Head of caudate nucleus (tissue), 42 donors: ENCODE measurements at regions not wholly inside any gene's neighbourhood (a gene's known extent, or its start where the extent isn't known, plus 50 kb on each side); places are given as distances from the start of the nearest gene placed in this dataset.

Source experiments
- DNase-seq, 42 donors: peaks; one replicate each; pipeline versions ENCODE4 v3.0.0 to v3.0.0-alpha.2; 2020 to 2021; ENCODE audit warnings: mixed read lengths in 7 of 42
- intact Hi-C: fragments of 100-400 bp; cut with DNase I; formaldehyde crosslinking; loops from one replicate; pipeline ENCODE4 v1.15.0; 2022

DNA sequence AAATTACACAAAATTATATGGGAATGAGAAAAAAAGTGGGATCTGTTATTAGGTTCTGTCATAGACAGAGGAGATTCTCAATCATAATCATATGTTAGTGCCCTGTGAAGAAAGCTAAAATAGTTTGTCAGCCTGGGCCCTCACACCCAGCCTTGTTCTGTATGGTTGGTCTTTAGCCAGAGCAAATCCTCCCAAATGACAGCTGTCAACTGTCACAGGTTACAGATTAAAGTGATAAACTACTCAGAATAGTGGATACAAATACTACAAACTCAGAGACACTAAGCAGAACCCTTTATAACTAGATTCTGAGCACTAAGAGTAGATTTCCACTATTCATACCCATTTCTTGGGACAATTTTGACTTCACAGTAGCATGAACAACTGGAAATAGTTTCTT is 405.0 kb upstream of the MEF2C start:
- intact Hi-C loops = no loop called here
- no peak for DNase-seq

DNA sequence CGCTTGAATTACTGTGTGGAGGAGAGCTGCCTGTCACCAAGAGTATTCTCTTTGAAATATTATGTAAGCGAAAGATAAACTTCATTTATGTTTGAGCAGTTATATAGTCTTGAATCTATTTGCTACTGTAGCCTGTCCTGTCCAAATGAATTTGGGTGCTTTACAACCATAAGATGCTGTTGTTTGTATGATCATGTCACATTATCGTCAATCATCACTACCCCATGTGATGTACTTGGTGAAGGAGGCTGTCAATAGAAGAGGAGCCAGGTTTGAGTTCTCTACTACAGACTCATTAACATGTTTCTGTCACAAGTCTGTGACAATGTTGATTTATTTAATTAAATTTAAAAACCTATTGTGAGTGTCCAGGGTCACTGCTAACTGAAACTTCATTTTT is 403.3 kb upstream of the MEF2C start:
- intact Hi-C loops = no loop called here
- peak in 1 of 42 donors; percentile 8 for DNase-seq

DNA sequence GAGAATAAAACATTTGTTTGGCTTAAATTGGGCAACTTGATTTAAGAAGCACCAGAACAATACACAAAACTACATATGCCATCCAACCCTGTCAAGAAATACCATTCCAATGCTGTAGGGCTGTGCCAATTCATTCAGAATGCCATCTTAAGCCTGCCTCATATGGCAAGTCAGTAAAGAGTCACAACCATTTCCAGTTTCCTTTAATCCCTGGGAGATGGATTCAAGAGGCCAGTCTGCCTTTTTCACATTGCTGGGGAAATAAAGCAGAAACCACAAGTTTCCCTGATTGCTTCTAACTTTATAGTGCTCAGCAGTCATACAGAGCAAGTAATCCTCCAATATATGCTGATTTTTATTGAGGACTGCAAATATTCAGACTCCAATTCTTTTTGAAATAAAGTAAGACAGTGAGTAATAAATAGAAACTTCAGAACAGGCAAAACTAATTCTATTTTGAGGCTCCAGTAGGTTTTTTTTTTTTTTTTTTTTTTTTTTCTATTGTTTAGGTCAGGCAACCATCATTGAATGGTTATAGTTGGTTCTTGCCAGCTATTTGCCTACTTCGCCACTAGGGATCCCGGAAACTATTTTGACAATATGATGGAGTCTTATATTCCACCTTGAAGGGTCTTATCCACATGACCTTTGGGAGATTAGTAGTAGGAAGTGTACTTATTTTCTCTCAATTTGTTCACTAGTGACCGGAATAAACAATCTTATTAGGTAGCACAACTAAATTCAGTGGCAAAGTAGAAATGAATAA is 400.9 kb upstream of the MEF2C start:
- intact Hi-C loops = no loop called here
- no peak for DNase-seq

DNA sequence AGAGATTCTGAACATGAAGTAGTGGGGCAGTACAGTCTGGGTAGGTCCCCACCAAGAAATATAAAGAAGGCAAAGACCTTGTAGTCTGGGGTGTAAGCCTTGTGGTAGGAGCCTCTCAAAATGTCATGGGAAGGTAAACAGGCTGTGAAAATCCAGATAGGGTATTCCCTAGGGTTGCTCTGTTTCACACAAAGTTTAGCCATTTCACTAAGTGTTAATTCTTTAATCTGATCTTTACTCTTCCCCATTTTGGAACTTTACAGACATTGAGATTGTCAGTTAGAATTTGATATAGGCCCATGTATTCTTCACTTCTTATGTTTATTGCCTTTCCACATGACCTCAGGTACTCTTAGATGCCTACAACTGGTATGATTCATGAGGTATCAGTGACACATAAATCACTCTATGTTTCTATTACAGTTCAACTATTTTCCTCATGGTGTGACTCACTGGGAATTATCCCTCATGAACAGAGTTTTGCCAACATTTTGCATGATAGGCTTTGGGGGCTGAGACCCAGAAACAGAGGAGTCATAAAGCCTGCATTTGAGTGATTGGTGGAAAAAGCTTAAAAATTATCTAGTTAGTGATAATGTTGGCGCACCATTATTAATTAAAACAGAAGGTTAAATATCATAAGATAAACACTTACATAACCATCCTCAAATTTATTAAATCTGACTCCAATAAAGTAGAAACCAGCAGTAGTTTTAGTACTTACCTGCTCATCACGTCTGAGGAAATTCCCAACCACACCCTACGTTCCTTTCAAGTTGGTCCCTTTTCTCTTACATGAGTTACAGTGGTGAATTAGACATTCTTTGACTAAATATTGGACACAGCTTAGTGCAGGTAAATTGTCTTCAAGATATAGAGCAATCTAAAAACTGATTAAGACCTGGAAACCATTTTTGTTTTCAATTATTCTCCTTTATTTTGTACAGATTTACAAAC is 399.8 kb upstream of the MEF2C start:
- intact Hi-C loops = no loop called here
- DNase-seq = no peak

DNA sequence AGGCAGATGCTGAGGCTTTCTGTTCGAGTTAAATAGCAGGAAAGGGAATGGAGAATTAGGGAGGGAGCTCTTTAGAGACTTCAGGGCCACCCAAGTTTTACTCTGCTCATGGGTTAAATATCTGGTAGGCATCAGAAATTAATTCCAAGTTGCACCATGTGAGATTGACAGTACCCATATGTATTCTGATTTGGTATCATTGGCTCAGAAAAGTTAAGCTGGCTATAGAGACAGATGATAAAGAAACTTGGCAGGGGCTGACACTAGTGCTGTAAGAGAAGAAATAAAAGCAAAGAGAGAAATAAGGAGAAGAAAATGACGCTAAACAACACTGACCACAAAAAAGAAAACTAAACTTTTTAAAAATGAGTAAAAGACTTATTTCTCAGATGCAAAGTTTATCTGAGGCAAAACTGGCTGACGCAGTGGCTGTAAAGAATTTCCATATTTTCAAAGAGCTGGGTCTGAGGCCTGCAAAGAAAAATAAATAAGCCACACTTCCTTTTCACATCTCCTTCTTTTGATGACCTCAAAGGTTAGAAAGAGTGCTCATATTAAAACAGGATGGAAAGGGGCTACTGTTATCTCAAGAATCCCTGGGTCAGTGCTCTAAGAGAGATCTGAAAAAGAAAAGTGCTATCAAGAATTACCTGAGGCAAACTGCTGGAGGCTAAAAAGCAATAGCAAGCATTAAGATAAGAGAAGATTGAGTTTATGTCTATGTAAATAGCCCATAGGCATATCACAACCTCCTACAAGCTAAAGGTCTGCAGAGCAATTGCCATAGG is 399.0 kb upstream of the MEF2C start:
- DNase-seq = no peak
- intact Hi-C loops = no loop called here

DNA sequence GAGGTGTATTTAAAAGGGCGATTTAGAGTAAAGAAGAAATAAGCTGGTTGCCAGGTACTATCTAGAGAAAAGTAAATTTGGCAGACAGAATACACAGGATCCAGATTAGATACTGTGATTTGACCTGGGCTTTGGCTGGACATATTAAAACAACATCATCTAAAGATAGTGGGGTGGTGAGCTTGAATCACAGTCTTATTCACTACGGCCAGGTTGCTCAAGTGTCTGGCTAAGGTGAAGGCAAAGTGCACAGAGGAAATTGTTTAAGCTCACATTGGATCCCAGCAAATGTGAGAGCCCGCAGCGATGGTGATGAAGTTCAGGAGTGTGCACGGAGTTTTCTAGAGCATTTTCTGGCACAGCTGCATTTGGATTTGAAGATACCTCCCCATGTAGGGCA is 398.2 kb upstream of the MEF2C start:
- intact Hi-C loops = no loop called here
- no peak for DNase-seq

DNA sequence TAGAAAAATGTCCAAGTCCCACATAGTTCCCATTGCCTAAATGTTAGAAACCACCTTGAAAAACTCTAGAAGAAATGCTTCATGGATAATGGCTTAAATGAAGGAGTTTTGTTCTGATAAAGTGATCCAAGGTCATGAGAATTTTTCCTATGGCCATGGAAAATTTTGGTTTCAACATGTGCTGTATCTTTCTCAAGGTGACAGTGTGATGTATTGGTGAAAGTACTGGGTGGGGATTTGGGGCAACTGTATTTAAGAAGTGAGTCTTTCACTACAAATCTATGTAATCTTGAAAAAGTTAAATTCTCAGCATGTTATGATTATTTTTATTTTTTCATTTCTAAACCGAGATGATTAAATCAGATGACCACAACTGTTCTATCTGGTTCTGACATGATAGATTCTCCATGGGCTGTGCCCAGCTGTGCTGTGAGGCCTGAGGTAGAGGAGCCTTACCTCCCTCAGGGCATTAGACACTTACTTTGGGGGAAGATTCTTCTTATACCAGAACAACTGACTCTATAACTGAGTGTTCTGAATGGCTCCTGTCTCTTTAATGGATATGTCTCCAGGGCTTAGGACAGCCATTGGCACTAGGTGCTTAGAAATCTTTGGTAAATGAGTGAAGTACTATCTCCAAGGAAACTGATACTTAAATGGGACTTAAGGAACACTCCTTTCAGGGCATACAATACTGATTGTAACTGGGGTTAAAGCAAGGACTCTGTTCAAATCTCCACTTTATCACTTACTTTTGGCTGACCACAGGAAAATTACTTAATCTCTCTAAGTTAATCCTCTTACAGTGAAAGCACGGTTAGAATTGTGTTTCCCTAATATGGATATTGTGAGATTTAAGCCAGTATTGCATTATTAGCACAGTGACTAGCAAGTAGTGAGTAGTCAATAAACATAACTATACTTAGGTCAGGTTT is 397.4 kb upstream of the MEF2C start:
- no peak for DNase-seq
- intact Hi-C loops = no loop called here

DNA sequence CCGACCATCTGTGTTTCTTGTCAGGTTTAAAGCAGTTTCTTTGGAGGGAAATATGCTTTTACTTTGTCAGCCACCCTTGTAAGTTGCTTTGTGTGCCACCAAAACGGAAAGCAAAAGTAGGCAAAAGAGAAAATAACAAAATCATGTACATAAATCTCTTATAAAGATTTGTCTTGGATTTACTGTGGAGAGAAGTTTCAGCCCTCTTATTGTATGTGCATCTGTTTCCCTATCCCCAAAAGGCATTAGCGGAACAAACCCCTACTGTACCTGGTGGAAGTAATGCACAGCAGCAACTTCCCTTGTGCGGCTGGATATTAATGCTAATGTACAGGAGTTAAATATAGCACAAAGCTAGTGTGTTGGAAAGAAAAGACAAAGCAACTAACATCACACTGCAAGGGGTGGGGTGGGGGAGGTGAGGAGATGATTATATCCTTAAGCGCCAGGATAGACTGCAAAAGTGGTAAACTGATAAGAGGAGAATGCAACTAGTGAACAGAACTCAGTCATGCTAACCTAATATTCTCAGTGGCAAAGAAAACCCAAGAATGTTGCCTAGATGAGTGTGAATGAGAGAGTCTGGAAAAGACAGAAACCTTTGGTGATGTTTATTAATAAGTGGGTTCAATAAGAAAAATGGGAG is 396.5 kb upstream of the MEF2C start:
- intact Hi-C loops = no loop called here
- DNase-seq = no peak

DNA sequence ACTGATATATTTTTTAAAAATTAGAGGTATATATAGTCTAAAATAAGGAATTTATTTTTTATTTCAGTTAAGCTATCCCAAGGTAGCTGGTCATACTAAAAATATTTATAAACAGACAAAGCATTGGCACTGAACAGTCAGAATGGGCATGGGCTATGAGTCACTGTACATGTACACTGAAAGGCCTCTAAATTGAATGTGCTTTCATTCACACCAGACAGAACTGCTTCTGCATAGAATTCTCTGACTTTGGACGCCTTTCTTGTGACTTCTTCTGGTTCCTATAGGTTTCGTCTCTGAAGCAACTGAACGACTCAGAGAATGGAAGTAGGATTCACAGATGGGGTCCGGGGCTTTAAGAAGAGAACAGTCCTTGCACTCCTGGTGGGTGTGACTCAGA is 394.8 kb upstream of the MEF2C start:
- DNase-seq = no peak
- intact Hi-C loops = no loop called here

DNA sequence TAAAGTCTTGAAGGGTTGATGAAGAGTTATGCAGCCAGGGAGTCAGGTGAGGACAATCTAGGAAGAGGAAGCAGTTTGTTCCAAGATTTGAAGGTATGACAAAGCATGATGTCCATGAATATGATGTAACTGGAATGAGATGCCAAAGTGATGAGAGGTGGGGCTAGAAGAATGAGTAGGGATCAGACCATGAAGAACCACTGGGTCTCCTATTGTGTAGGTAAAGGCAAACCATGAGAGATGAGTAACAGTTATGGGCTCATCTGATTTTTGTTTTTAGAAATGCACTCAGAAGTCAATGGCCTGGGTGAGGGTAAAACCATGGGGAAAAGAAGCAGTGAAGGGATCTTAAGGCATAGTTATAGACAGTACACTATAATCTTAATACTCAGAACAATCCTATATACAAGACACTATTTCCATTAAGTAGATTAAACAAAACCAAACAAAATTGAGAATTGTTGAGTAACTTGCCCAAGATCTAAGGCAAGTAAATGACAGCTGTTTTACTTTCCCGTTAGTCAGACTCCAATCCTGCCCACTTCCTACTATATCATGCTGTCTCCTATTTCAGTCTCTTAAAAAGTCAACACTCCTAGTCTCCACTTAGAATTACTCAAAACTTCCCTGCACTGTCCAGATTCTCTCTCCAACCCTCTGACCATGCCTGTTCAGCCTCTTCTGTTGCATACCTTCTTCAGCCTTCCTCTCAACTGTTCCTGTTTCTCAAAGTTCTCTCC is 393.8 kb upstream of the MEF2C start:
- intact Hi-C loops = no loop called here
- no peak for DNase-seq

DNA sequence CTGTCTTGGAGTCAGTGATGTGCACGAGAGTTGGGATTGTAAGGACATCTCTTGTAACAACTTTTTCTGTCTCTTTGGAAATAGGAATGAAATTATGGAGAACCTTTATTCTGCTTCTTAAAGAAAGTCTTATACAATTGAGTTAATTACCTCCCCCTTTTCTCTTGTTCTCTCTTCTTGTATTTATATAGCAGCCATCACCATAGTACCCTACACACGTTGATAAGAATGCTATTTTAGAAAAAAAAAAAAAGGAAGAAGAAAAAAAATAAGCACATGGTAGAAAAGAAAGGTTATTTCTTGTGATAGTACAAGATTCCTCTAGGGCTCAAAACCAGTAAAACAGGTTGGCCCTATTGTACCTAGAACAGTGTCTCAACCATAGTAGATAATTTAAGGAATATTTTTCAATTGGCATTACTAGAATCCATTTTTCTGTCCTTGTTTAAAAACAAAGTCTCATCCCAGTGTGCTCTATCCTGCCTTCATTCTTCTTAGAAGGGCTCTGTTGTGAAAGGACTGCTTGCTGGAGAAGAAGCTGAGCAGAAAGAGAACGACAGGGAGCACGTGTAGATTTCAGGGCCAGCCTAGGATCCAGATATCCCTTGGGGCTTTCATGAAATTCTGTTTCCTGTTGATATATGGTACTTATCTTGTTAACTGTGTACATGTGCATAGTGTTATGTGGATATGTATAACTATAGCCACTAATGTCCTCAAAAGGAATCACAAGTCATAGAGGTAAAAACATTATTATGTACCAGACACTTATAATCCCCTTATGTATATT is 392.3 kb upstream of the MEF2C start:
- DNase-seq = no peak
- intact Hi-C loops = no loop called here

DNA sequence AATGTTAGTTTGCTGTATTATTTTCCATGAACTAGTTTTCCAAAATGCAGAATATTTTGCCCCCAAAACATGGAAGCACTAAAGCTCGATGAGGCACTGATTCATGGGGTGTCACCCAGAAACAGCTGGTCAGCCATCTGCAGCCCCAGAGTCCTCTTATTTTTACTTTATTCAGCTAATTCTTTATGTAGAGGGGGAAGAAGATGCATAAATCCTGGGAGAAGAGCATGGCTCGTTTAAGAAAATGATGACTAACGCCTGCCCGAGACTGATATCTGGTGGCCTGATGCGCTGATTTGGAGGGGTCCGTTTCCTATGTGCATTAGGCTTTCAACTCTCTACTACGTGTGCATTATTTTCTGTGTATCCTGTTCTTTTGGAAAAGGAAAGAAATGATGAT is 390.3 kb upstream of the MEF2C start:
- intact Hi-C loops = no loop called here
- no peak for DNase-seq

DNA sequence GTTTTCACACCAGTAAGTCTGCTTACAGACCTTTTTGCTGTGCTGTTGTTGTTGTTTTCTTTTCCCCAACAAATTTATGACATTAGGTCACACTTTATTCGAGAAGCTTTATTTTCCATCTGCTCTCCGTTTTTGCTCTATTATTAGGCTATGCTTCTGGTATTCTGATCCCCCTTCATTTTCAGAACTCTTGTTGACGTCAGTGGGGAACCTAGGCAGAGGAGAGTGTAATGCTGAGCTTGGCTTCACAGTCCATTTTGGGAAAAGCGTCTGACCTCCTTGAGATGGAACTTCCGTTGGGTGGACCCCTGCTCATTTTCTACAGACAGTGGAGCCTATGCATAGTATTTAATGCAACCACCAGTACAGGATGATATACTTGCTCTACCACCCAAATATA is 387.9 kb upstream of the MEF2C start:
- DNase-seq = no peak
- intact Hi-C loops = no loop called here

DNA sequence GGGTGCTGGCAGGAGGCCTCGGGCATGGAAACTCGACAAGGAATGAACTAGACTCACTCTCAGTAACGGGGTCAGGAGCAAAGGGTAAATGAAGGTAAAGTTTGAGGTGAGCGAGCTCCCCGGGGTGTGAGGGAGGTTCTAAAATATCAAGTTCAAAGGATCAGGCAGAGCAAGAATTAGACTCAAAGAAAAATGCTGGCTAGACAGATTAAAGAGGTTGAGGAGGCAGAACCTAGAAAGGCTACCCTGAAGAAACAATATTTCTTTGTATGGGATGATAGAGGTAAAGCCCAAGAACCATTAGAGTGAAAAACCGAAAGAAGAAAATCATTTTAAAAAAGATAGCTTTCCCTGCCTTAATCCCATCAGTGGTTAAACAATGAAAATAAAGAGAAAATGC is 386.7 kb upstream of the MEF2C start:
- intact Hi-C loops = no loop called here
- no peak for DNase-seq

DNA sequence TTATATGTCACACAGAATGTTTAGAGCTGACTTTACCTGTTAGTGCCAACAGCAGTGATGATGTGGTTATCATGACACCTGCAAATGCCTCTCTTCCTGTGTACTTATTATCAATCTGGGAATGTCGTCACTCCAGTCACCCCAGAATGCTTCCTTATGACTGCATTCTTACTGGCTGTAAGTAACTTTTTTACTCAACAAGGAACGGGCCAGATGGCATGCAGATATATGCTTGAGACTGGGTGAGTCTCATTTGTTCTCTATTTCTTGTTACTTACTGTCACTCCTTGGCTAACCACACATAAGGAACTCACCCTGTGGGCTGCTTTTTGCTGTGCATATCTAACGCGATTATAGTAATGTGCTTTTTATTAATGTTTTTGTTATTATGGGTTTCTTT is 385.5 kb upstream of the MEF2C start:
- intact Hi-C loops = no loop called here
- peak in 2 of 42 donors; percentile 5 to 15 for DNase-seq

DNA sequence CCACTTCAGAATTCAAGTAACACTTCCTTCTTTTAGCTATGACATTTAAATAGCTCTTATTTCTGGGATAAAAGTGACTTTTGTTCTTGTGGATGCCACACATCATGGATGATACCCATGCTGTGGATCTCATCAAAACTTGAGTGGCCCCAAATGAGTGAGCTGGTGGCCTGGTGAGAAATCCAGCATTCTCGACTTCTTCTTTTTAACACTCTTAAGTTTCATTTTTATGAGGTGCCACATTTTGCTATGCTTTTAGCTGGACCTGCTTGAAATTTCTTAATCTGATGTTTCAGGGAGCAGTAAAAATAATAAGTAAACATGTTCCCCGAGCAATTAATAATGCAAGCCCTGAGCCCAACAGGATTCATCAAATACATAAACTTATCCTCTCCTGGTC is 384.8 kb upstream of the MEF2C start:
- intact Hi-C loops = no loop called here
- DNase-seq = no peak
